H1 (cell line): ENCODE measurements at regions not wholly inside any gene's neighbourhood (a gene's known extent, or its start where the extent isn't known, plus 50 kb on each side); places are given as distances from the start of the nearest gene placed in this dataset.
A peak's percentile ranks its signal among the peaks of the same experiment; 100 is the strongest.

ENCODE experiments used
- E2F6 ChIP-seq: IDR thresholded peaks from 2 replicates; pipeline ENCODE4 v1.6.1; 2012; ENCODE audit warnings: inconsistent platforms
- POLR2A ChIP-seq, 2 experiments: IDR thresholded peaks; 1 replicate in 1 of 2; 2 replicates in 1 of 2; pipeline ENCODE4 v1.6.1; 2011; ENCODE audit warnings: low read depth in 2 of 2, low read length in 2 of 2, mild to moderate bottlenecking in 2 of 2; ENCODE audit errors: control extremely low read depth in 1 of 2
- SP2 ChIP-seq: IDR thresholded peaks from 2 replicates; pipeline ENCODE4 v1.6.1; 2012; ENCODE audit warnings: mild to moderate bottlenecking, low read length, inconsistent platforms

GRCh38 chr3:194769020-194769643 is 83.4 kb downstream of the FAM43A start (continued):
- TF ChIP-seq SP2 (peak; percentile 62), POLR2A (IDR thresholded peaks at IDR 0.05; ENCODE audit: control extremely low read depth in 1 of 2, low read depth in 2 of 2, low read length in 2 of 2) (no peak), E2F6 (0 out of 2 replicates have a peak, but pooled peaks have one; percentile 5)
